Stimulated activated naive CD4-positive, alpha-beta T cell (primary cell): ENCODE measurements at regions not wholly inside any gene's neighbourhood (a gene's known extent, or its start where the extent isn't known, plus 50 kb on each side); places are given as distances from the start of the nearest gene placed in this dataset.
"Not testable (repeated sequence)": the region's sequence is repeated elsewhere in the genome, so short reads cannot be mapped to it uniquely, and the experiment has no call there.

Experiments used
- DNase-seq, 6 experiments: peaks; one replicate each; lab custom pipeline; 2025; lab: John Stamatoyannopoulos, UW

GRCh38 chr5:87645224-87645623, 232.5 kb upstream of the CCNH start:
- no peak for DNase-seq

GRCh38 chr5:87640902-87641301, 228.2 kb upstream of the CCNH start:
- no peak for DNase-seq

- DNase-seq = no peak
Measured at GRCh38 chr5:87627363-87627762, 214.6 kb upstream of the CCNH start.

- DNase-seq = no peak
Measured at GRCh38 chr5:87608385-87608784, 195.7 kb upstream of the CCNH start.

- no peak for DNase-seq
Measured at GRCh38 chr5:87605663-87606062, 192.9 kb upstream of the CCNH start.

GRCh38 chr5:87599778-87600177, 187.0 kb upstream of the CCNH start:
- DNase-seq = no peak

GRCh38 chr5:87598460-87598859, 185.7 kb upstream of the CCNH start:
- no peak for DNase-seq

GRCh38 chr5:87594566-87594965, 181.8 kb upstream of the CCNH start:
- DNase-seq = no peak

GRCh38 chr5:87589587-87589986, 176.9 kb upstream of the CCNH start:
- no peak for DNase-seq

GRCh38 chr5:87588316-87588715, 175.6 kb upstream of the CCNH start:
- no peak for DNase-seq

- not testable (repeated sequence) for DNase-seq
Measured at GRCh38 chr5:87583704-87584103, 171.0 kb upstream of the CCNH start.

GRCh38 chr5:87582149-87582548, 169.4 kb upstream of the CCNH start:
- DNase-seq = no peak

GRCh38 chr5:87581661-87582060, 168.9 kb upstream of the CCNH start:
- no peak for DNase-seq

- DNase-seq = no peak
Measured at GRCh38 chr5:87579678-87580077, 166.9 kb upstream of the CCNH start.

GRCh38 chr5:87576867-87577266, 164.1 kb upstream of the CCNH start:
- DNase-seq = no peak

- not testable (repeated sequence) for DNase-seq
Measured at GRCh38 chr5:87576306-87576705, 163.6 kb upstream of the CCNH start.

- DNase-seq = no peak
Measured at GRCh38 chr5:87574106-87574505, 161.4 kb upstream of the CCNH start.

- DNase-seq = no peak
Measured at GRCh38 chr5:87572611-87573010, 159.9 kb upstream of the CCNH start.

GRCh38 chr5:87572090-87572489, 159.4 kb upstream of the CCNH start:
- DNase-seq = no peak

GRCh38 chr5:87570366-87570765, 157.6 kb upstream of the CCNH start:
- no peak for DNase-seq

GRCh38 chr5:87562068-87562467, 149.3 kb upstream of the CCNH start:
- no peak for DNase-seq

- DNase-seq = no peak
Measured at GRCh38 chr5:87560528-87560927, 147.8 kb upstream of the CCNH start.

GRCh38 chr5:87551911-87552310, 139.2 kb upstream of the CCNH start:
- DNase-seq = no peak

GRCh38 chr5:87541676-87542075, 128.9 kb upstream of the CCNH start:
- DNase-seq = no peak

GRCh38 chr5:87541033-87541432, 128.3 kb upstream of the CCNH start:
- DNase-seq = no peak
